GM23338 (cell line): ENCODE measurements at regions not wholly inside any gene's neighbourhood (a gene's known extent, or its start where the extent isn't known, plus 50 kb on each side); places are given as distances from the start of the nearest gene placed in this dataset.

Source experiments
- CREB1 ChIP-seq: fragments of 250-450 bp; sonication (Bioruptor Pico); IDR thresholded peaks from 2 replicates; pipeline ENCODE4 v1.5.0; 2020; ENCODE audit warnings: low read depth, mild to moderate bottlenecking, moderate library complexity
- CTCF ChIP-seq, 2 experiments: fragments of 200-600 bp in 1 of 2; sonication (generic) in 1 of 2; conservative IDR thresholded peaks; 2 replicates each; pipeline versions ENCODE4 v1.5.1 to v1.6.1; 2016 to 2017; ENCODE audit warnings: antibody characterized with exemption in 2 of 2, low read depth in 2 of 2, mild to moderate bottlenecking in 2 of 2, moderate library complexity in 1 of 2
- ETS1 ChIP-seq: IDR thresholded peaks from 2 replicates; pipeline ENCODE4 v1.6.1; 2016; ENCODE audit warnings: antibody characterized with exemption
- EZH2 ChIP-seq: fragments of 200-600 bp; sonication (generic); IDR thresholded peaks from one replicate; pipeline ENCODE4 v1.8.0; 2017; ENCODE audit warnings: antibody characterized with exemption, mild to moderate bottlenecking, low read depth; ENCODE audit not compliant: unreplicated experiment
- EZH2phosphoT487 ChIP-seq: fragments of 200-600 bp; sonication (generic); IDR thresholded peaks from one replicate; pipeline ENCODE4 v1.8.1; 2018; ENCODE audit warnings: antibody characterized with exemption; ENCODE audit not compliant: unreplicated experiment
- JUNB ChIP-seq: IDR thresholded peaks from one replicate; pipeline ENCODE4 v1.6.1; 2016; ENCODE audit warnings: antibody characterized with exemption; ENCODE audit not compliant: unreplicated experiment
- NANOG ChIP-seq: IDR thresholded peaks from 2 replicates; pipeline ENCODE4 v1.6.1; 2016; ENCODE audit warnings: antibody characterized with exemption, borderline replicate concordance
- POLR2AphosphoS5 ChIP-seq: IDR thresholded peaks from 2 replicates; pipeline ENCODE4 v1.6.1; 2016; ENCODE audit warnings: antibody characterized with exemption, low read depth
- REST ChIP-seq: IDR thresholded peaks from one replicate; pipeline ENCODE4 v1.6.1; 2018; ENCODE audit warnings: antibody characterized with exemption; ENCODE audit not compliant: unreplicated experiment
- STAT1 ChIP-seq: IDR thresholded peaks from one replicate; pipeline ENCODE4 v1.6.1; 2016; ENCODE audit warnings: antibody characterized with exemption; ENCODE audit not compliant: unreplicated experiment
- ZNF331 ChIP-seq: fragments of 250-450 bp; sonication (Bioruptor Pico); IDR thresholded peaks from 2 replicates; pipeline ENCODE4 v1.5.0; 2020; ENCODE audit warnings: low read depth, mild to moderate bottlenecking, moderate library complexity

- no peak for TF ChIP-seq EZH2
- TF ChIP-seq CTCF (conservative IDR thresholded peaks at IDR 0.05; ENCODE audit: low read depth in 2 of 2), result no peak
- TF ChIP-seq EZH2phosphoT487, result no peak
- TF ChIP-seq POLR2AphosphoS5, result no peak
- TF ChIP-seq ZNF331 (CRISPR knock-in tag), result no peak
- no peak for TF ChIP-seq REST
- no peak for TF ChIP-seq ETS1
- no peak for TF ChIP-seq CREB1 (CRISPR knock-in tag)
- TF ChIP-seq STAT1, result no peak
- no peak for TF ChIP-seq JUNB
- TF ChIP-seq NANOG, result no peak
Observed at GRCh38 chr6:3911130-3911529, 62.0 kb downstream of the FAM50B start.
